ENCODE measurements at regions not wholly inside any gene's neighbourhood (a gene's known extent, or its start where the extent isn't known, plus 50 kb on each side); places are given as distances from the start of the nearest gene placed in this dataset.

GRCh38 chr17:68133346-68134045 lies 98.0 kb downstream of the KPNA2 start:
- Histone ChIP-seq H3K4me2 (ENCODE audit: extremely low read depth, insufficient read depth, low read length) (no peak overlapping the region), H3K36me3 (ENCODE audit: control insufficient read depth, insufficient read depth, low read length) (no peaks in the 10 kb centered on the region), H2AFZ (ENCODE audit: low read length) (no peak overlapping the region), H3K27ac (ENCODE audit: insufficient read depth, low read length) (no peak overlapping the region), H3K79me2 (ENCODE audit: control insufficient read depth, insufficient read depth, low read length) (no peaks in the 10 kb centered on the region), H3K9me3 (ENCODE audit: control insufficient read depth, insufficient read depth, low read depth, low read length) (no peaks in the 10 kb centered on the region), H3K4me3 (replicated peaks in 1 of 4; ENCODE audit: control extremely low read depth in 1 of 4, insufficient read depth in 1 of 4, low read depth in 3 of 4, low read length in 4 of 4) (no peak overlapping the region), H3K4me1 (ENCODE audit: control insufficient read depth, extremely low read depth, insufficient read depth, low read length) (no peaks in the 10 kb centered on the region), H3K27me3 (ENCODE audit: control insufficient read depth, insufficient read depth, low read length) (no peaks in the 10 kb centered on the region), H3K9ac (ENCODE audit: insufficient read depth, low read length) (no peak overlapping the region), H4K20me1 (ENCODE audit: control insufficient read depth, extremely low read depth, insufficient read depth, low read length) (no peaks in the 10 kb centered on the region)
- no peak for DNase-seq (ENCODE audit: low read depth in 2 of 2)
- no peak for TF ChIP-seq EZH2 (IDR thresholded peaks at IDR 0.05; ENCODE audit: low read length, missing control alignments)
- TF ChIP-seq, protein P1, sequence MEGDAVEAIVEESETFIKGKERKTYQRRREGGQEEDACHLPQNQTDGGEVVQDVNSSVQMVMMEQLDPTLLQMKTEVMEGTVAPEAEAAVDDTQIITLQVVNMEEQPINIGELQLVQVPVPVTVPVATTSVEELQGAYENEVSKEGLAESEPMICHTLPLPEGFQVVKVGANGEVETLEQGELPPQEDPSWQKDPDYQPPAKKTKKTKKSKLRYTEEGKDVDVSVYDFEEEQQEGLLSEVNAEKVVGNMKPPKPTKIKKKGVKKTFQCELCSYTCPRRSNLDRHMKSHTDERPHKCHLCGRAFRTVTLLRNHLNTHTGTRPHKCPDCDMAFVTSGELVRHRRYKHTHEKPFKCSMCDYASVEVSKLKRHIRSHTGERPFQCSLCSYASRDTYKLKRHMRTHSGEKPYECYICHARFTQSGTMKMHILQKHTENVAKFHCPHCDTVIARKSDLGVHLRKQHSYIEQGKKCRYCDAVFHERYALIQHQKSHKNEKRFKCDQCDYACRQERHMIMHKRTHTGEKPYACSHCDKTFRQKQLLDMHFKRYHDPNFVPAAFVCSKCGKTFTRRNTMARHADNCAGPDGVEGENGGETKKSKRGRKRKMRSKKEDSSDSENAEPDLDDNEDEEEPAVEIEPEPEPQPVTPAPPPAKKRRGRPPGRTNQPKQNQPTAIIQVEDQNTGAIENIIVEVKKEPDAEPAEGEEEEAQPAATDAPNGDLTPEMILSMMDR (conservative IDR thresholded peaks at IDR 0.05 in 1 of 2, IDR thresholded peaks at IDR 0.05 in 1 of 2; ENCODE audit: low read depth in 1 of 2, low read length in 2 of 2), result no peak

- no peak for DNase-seq (ENCODE audit: low read depth in 2 of 2)
- no peaks in the 10 kb centered on the region for H3K27me3 ChIP-seq (ENCODE audit: control insufficient read depth, insufficient read depth, low read length)
- no peak for TF ChIP-seq EZH2 (IDR thresholded peaks at IDR 0.05; ENCODE audit: low read length, missing control alignments)
- TF ChIP-seq, protein P1 (conservative IDR thresholded peaks at IDR 0.05 in 1 of 2, IDR thresholded peaks at IDR 0.05 in 1 of 2; ENCODE audit: low read depth in 1 of 2, low read length in 2 of 2), result no peak
- H4K20me1 ChIP-seq (ENCODE audit: control insufficient read depth, extremely low read depth, insufficient read depth, low read length), result no peaks in the 10 kb centered on the region
- no peaks in the 10 kb centered on the region for H3K9me3 ChIP-seq (ENCODE audit: control insufficient read depth, insufficient read depth, low read depth, low read length)
- H3K4me3 ChIP-seq (replicated peaks in 1 of 4; ENCODE audit: control extremely low read depth in 1 of 4, insufficient read depth in 1 of 4, low read depth in 3 of 4, low read length in 4 of 4), result no peak overlapping the region
- H3K36me3 ChIP-seq (ENCODE audit: control insufficient read depth, insufficient read depth, low read length), result no peaks in the 10 kb centered on the region
- H3K4me1 ChIP-seq (ENCODE audit: control insufficient read depth, extremely low read depth, insufficient read depth, low read length), result no peaks in the 10 kb centered on the region
- H3K27ac ChIP-seq (ENCODE audit: insufficient read depth, low read length), result no peak overlapping the region
- H3K79me2 ChIP-seq (ENCODE audit: control insufficient read depth, insufficient read depth, low read length), result no peaks in the 10 kb centered on the region
- H3K4me2 ChIP-seq (ENCODE audit: extremely low read depth, insufficient read depth, low read length), result no peak overlapping the region
- H3K9ac ChIP-seq (ENCODE audit: insufficient read depth, low read length), result no peak overlapping the region
- no peak overlapping the region for H2AFZ ChIP-seq (ENCODE audit: low read length)
Observed at GRCh38 chr17:68134046-68134637, 98.6 kb downstream of the KPNA2 start.

GRCh38 chr17:68134731-68135130 lies 99.2 kb downstream of the KPNA2 start:
- Histone ChIP-seq H3K27ac (ENCODE audit: insufficient read depth, low read length) (no peak overlapping the region), H3K4me3 (replicated peaks in 1 of 4; ENCODE audit: control extremely low read depth in 1 of 4, insufficient read depth in 1 of 4, low read depth in 3 of 4, low read length in 4 of 4) (no peak overlapping the region), H3K9me3 (ENCODE audit: control insufficient read depth, insufficient read depth, low read depth, low read length) (no peaks in the 10 kb centered on the region), H4K20me1 (ENCODE audit: control insufficient read depth, extremely low read depth, insufficient read depth, low read length) (no peaks in the 10 kb centered on the region), H3K36me3 (ENCODE audit: control insufficient read depth, insufficient read depth, low read length) (no peaks in the 10 kb centered on the region), H3K79me2 (ENCODE audit: control insufficient read depth, insufficient read depth, low read length) (no peaks in the 10 kb centered on the region), H2AFZ (ENCODE audit: low read length) (no peak overlapping the region), H3K4me2 (ENCODE audit: extremely low read depth, insufficient read depth, low read length) (no peak overlapping the region), H3K4me1 (ENCODE audit: control insufficient read depth, extremely low read depth, insufficient read depth, low read length) (no peaks in the 10 kb centered on the region), H3K27me3 (ENCODE audit: control insufficient read depth, insufficient read depth, low read length) (no peaks in the 10 kb centered on the region), H3K9ac (ENCODE audit: insufficient read depth, low read length) (no peak overlapping the region)
- no peak for TF ChIP-seq EZH2 (IDR thresholded peaks at IDR 0.05; ENCODE audit: low read length, missing control alignments)
- TF ChIP-seq, protein P1 (conservative IDR thresholded peaks at IDR 0.05 in 1 of 2, IDR thresholded peaks at IDR 0.05 in 1 of 2; ENCODE audit: low read depth in 1 of 2, low read length in 2 of 2), result no peak
- no peak for DNase-seq (ENCODE audit: low read depth in 2 of 2)

Data from fibroblast of lung (primary cell).